Left lung (tissue), 4 donors: ENCODE measurements at regions not wholly inside any gene's neighbourhood (a gene's known extent, or its start where the extent isn't known, plus 50 kb on each side); places are given as distances from the start of the nearest gene placed in this dataset.

ENCODE experiments used
- ATAC-seq: fragments of 200-7000 bp; cut with Tn5 transposase; one replicate; pipeline ENCODE4 v1.9.1; 2020; ENCODE audit warnings: moderate library complexity
- DNase-seq, 4 donors: peaks; one replicate each; pipeline ENCODE4 v3.0.0-alpha.2; 2013 to 2020
- H3K27ac ChIP-seq, 2 donors: fragments of 200-600 bp; sonication (generic) in 1 of 2; one replicate each; pipeline versions ENCODE4 v1.5.0 to v1.8.0; 2020 to 2021
- H3K27me3 ChIP-seq, 2 donors: fragments of 200-600 bp; sonication (generic) in 1 of 2; one replicate each; pipeline versions ENCODE4 v1.5.0 to v1.8.0; 2020 to 2021
- H3K36me3 ChIP-seq, 2 donors: fragments of 200-600 bp; sonication (generic) in 1 of 2; one replicate each; pipeline versions ENCODE4 v1.5.0 to v1.8.0; 2020 to 2021
- H3K4me1 ChIP-seq, 2 donors: fragments of 200-600 bp; one replicate each; pipeline ENCODE4 v1.8.0; 2021
- H3K4me3 ChIP-seq, 2 donors: fragments of 200-600 bp; sonication (generic) in 1 of 2; one replicate each; pipeline versions ENCODE4 v1.5.0 to v1.8.0; 2020 to 2021; ENCODE audit warnings: mild to moderate bottlenecking in 1 of 2
- H3K9me3 ChIP-seq, 2 donors: fragments of 200-600 bp; sonication (generic) in 1 of 2; one replicate each; pipeline versions ENCODE4 v1.5.0 to v1.8.0; 2020 to 2021
- CTCF ChIP-seq, 2 donors: fragments of 200-600 bp; sonication (generic) in 1 of 2; IDR thresholded peaks; one replicate each; pipeline versions ENCODE4 v1.5.0 to v1.8.0; 2021; ENCODE audit warnings: antibody characterized with exemption in 2 of 2
- intact Hi-C, 2 donors: fragments of 100-400 bp; cut with DNase I; formaldehyde crosslinking; loops; one replicate each; pipeline versions ENCODE4 v1.11.2 to v1.14.2; 2022
- donor health status: DM: no; HTN: yes; CAD: no.
- donor health status: DM: no; HTN: no; CAD: no.

DNA sequence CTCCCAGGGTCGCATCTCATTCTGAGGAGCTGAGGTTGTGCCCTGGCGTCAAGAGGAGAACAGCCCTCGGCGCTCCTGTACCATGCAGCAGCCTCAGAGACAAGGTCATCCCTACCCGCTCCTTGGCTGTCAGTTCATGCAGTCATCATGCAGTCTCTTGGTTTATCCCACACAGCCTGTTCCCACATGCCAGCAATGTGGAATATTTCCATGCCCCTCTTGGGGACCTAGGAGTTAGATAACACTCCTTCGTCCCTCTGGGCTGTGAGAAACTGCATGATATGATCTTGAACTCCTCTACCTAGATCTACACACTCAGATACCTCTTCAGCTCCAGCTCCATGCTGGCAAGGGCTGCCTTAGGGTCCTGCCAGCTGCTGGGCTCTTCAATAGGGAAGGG is 97.6 kb downstream of the BOD1 start:
- DNase-seq = no peak
- Histone ChIP-seq H3K9me3 (peaks cover 0 to 5% of the 10 kb centered on the region in 2 donors), H3K4me3 (no peak overlapping the region), H3K27ac (no peak overlapping the region), H3K36me3 (no peaks in the 10 kb centered on the region), H3K4me1 (no peaks in the 10 kb centered on the region), H3K27me3 (peaks cover 0 to 27% of the 10 kb centered on the region in 2 donors)
- no peak for TF ChIP-seq CTCF (IDR thresholded peaks at IDR 0.05)
- ATAC-seq = no peak
- intact Hi-C loops = no loop called here

DNA sequence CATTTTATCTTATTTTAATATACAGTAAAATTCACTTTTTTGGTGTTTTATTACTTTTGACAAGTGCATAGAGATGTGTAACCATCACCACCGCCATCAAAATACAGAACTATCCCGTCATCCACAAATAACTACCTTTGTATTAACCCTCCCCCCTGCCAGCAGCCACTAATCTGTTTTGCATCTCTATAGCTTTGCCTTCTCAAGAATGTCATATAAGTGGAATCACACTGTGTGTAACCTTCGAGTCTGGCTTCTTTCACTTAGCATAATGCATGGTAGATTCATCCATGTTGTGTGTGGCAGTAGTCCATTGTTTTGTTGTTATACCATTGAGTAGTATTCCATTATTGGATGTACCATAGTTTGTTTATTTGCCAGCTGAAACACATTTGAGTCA is 98.8 kb downstream of the BOD1 start:
- intact Hi-C loops = no loop called here
- no peak for DNase-seq
- no peak for TF ChIP-seq CTCF (IDR thresholded peaks at IDR 0.05)

DNA sequence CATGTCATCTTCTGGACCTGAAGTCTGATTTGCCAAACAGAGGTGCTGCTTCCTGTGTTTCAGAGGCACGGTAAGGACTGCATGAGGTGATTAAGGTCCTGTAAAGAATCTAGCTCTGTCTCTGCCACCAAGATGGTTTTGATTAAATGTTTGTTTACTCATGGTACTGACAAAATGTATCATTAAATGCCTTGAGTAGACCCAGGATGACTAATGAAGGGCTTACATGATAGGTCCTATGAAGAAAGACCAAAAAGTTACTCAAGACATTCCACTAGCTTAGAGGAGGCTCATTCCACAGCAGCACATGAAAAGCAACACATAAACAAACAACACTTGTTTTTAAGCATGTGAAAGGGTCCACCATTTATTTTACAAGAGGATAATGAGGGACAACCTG is 100.9 kb downstream of the BOD1 start:
- Histone ChIP-seq H3K4me3 (no peak overlapping the region), H3K4me1 (no peaks in the 10 kb centered on the region), H3K27ac (no peak overlapping the region), H3K9me3 (peaks cover 0 to 1% of the 10 kb centered on the region in 2 donors), H3K36me3 (no peaks in the 10 kb centered on the region), H3K27me3 (peaks cover 0 to 36% of the 10 kb centered on the region in 2 donors)
- intact Hi-C loops = no loop called here
- TF ChIP-seq CTCF (IDR thresholded peaks at IDR 0.05) = no peak
- DNase-seq (no peak), ATAC-seq (no peak)

More for the DNA sequence above, 98.8 kb downstream of the BOD1 start:
- no peaks in the 10 kb centered on the region for H3K4me1 ChIP-seq
- no peak overlapping the region for H3K27ac ChIP-seq
- no peaks in the 10 kb centered on the region for H3K36me3 ChIP-seq
- no peak for ATAC-seq
- H3K4me3 ChIP-seq = no peak overlapping the region
- H3K9me3 ChIP-seq = peaks cover 0 to 5% of the 10 kb centered on the region in 2 donors
- H3K27me3 ChIP-seq = peaks cover 0 to 35% of the 10 kb centered on the region in 2 donors

- H3K4me1 ChIP-seq = no peaks in the 10 kb centered on the region
- no peaks in the 10 kb centered on the region for H3K36me3 ChIP-seq
- DNase-seq = no peak
- TF ChIP-seq CTCF (IDR thresholded peaks at IDR 0.05) = no peak
- no peak overlapping the region for H3K4me3 ChIP-seq
- ATAC-seq = no peak
- no peaks in the 10 kb centered on the region for H3K9me3 ChIP-seq
- H3K27ac ChIP-seq = no peak overlapping the region
- intact Hi-C loops = no loop called here
- H3K27me3 ChIP-seq = peaks cover 0 to 36% of the 10 kb centered on the region in 2 donors
Measured at GRCh38 chr5:173514661-173515060, 101.8 kb downstream of the BOD1 start.

- DNase-seq (no peak), ATAC-seq (no peak)
- Histone ChIP-seq H3K4me1 (no peaks in the 10 kb centered on the region), H3K4me3 (no peak overlapping the region), H3K27me3 (peaks cover 0 to 28% of the 10 kb centered on the region in 2 donors), H3K36me3 (no peaks in the 10 kb centered on the region), H3K27ac (no peak overlapping the region), H3K9me3 (no peaks in the 10 kb centered on the region)
- TF ChIP-seq CTCF (IDR thresholded peaks at IDR 0.05) = no peak
- intact Hi-C loops = no loop called here
Measured at GRCh38 chr5:173513521-173513991, 102.9 kb downstream of the BOD1 start.
